Astrocyte (in vitro differentiated cells and primary cell): ENCODE measurements at regions not wholly inside any gene's neighbourhood (a gene's known extent, or its start where the extent isn't known, plus 50 kb on each side); places are given as distances from the start of the nearest gene placed in this dataset.

Source experiments
- DNase-seq: peaks from one replicate; pipeline ENCODE4 v3.0.0-alpha.2; 2010; ENCODE audit warnings: low read depth
- FAIRE-seq: peaks from 2 replicates; lab custom pipeline; 2011; peaks lifted over from hg19 to GRCh38; lab: Jason Lieb, UNC
- H2AFZ ChIP-seq: 2 replicates; pipeline ENCODE4 v1.6.0; 2012; ENCODE audit warnings: low read depth, low read length, inconsistent platforms
- H3K27ac ChIP-seq: 2 replicates; pipeline ENCODE4 v1.5.1; 2011; ENCODE audit warnings: low read depth, low read length, inconsistent platforms
- H3K27me3 ChIP-seq: 2 replicates; pipeline ENCODE4 v1.6.0; 2011; ENCODE audit warnings: low read length, inconsistent platforms; ENCODE audit not compliant: insufficient read depth
- H3K36me3 ChIP-seq: 2 replicates; pipeline ENCODE4 v1.5.1; 2011; ENCODE audit warnings: low read length, inconsistent platforms; ENCODE audit not compliant: insufficient read depth
- H3K4me1 ChIP-seq: 2 replicates; pipeline ENCODE4 v1.5.1; 2011; ENCODE audit warnings: low read length, inconsistent platforms; ENCODE audit not compliant: insufficient read depth
- H3K4me2 ChIP-seq: 2 replicates; pipeline ENCODE4 v1.6.0; 2012; ENCODE audit warnings: low read length, inconsistent platforms
- H3K4me3 ChIP-seq: 2 replicates; pipeline ENCODE4 v1.5.1; 2011; ENCODE audit warnings: low read depth, mild to moderate bottlenecking, low read length, inconsistent platforms; ENCODE audit not compliant: insufficient read depth
- H3K79me2 ChIP-seq: 2 replicates; pipeline ENCODE4 v1.6.0; 2012; ENCODE audit warnings: mild to moderate bottlenecking, low read length, inconsistent platforms; ENCODE audit not compliant: insufficient read depth
- H3K9ac ChIP-seq: 2 replicates; pipeline ENCODE4 v1.6.0; 2012; ENCODE audit warnings: mild to moderate bottlenecking, low read length, inconsistent platforms
- H3K9me3 ChIP-seq: 2 replicates; pipeline ENCODE4 v1.5.1; 2012; ENCODE audit warnings: low read depth, mild to moderate bottlenecking, low read length, inconsistent platforms; ENCODE audit not compliant: insufficient read depth
- H4K20me1 ChIP-seq: 2 replicates; pipeline ENCODE4 v1.6.0; 2012; ENCODE audit warnings: low read length, inconsistent platforms; ENCODE audit not compliant: insufficient read depth
- H3K27ac Mint-ChIP-seq: one replicate; pipeline ENCODE4 v1.8.0; 2021; ENCODE audit warnings: mild to moderate bottlenecking, mixed read lengths; ENCODE audit not compliant: unreplicated experiment
- H3K27me3 Mint-ChIP-seq: one replicate; pipeline ENCODE4 v1.8.0; 2021; ENCODE audit warnings: low read depth, mixed read lengths; ENCODE audit not compliant: unreplicated experiment
- H3K36me3 Mint-ChIP-seq: one replicate; pipeline ENCODE4 v1.8.0; 2021; ENCODE audit warnings: low read depth, mixed read lengths; ENCODE audit not compliant: unreplicated experiment
- H3K4me1 Mint-ChIP-seq: one replicate; pipeline ENCODE4 v1.8.0; 2021; ENCODE audit warnings: low read depth, mixed read lengths; ENCODE audit not compliant: unreplicated experiment
- H3K4me3 Mint-ChIP-seq: one replicate; pipeline ENCODE4 v1.8.0; 2021; ENCODE audit warnings: mild to moderate bottlenecking, moderate library complexity, mixed read lengths; ENCODE audit not compliant: unreplicated experiment
- H3K9me3 Mint-ChIP-seq: one replicate; pipeline ENCODE4 v1.8.0; 2021; ENCODE audit warnings: mild to moderate bottlenecking, mixed read lengths; ENCODE audit not compliant: unreplicated experiment
- EZH2 ChIP-seq: IDR thresholded peaks from 2 replicates; pipeline ENCODE4 v1.6.1; 2012; ENCODE audit warnings: mild to moderate bottlenecking, low read length, inconsistent platforms; ENCODE audit not compliant: insufficient read depth
- TF ChIP-seq, protein P1 (sequence below): IDR thresholded peaks from 2 replicates; pipeline ENCODE4 v1.5.1; 2011; ENCODE audit warnings: low read depth, mild to moderate bottlenecking, inconsistent platforms, low read length, moderate library complexity; ENCODE audit not compliant: insufficient read depth

DNA sequence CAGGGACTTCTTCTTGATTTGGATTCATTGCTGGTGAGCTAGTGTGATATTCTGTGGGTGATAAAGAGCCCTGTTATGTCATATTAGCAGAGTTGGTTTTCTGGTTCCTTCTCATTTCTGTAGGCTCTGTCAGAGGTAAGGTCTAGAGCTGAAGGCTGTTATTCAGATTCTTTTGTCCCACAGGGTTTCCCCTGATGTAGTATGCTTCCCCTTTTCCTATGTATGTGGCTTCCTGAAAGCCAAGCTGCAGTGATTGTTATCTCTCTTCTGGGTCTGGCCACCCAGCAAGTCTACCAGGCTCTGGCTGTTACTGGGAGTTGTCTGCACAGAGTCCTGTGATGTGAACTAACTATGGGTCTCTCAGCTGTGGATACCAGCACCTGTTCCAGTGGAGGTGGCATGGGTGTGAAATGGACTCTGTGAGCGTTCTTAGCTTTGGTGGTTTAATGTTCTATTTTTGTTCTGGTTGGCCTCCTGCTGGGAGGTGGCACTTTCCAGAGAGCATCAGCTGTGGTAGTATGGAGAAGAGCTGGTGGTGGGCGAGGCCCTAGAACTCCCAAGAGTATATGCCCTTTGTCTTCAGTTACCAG, 373.7 kb downstream of the AR start:
- no peaks in the 10 kb centered on the region for H3K27me3 ChIP-seq
- Mint-ChIP-seq H3K27ac (no peak overlapping the region), H3K9me3 (no peaks in the 10 kb centered on the region), H3K4me3 (no peak overlapping the region), H3K4me1 (no peaks in the 10 kb centered on the region), H3K36me3 (no peaks in the 10 kb centered on the region), H3K27me3 (no peaks in the 10 kb centered on the region)
- no peaks in the 10 kb centered on the region for H3K79me2 ChIP-seq
- TF ChIP-seq, protein P1, sequence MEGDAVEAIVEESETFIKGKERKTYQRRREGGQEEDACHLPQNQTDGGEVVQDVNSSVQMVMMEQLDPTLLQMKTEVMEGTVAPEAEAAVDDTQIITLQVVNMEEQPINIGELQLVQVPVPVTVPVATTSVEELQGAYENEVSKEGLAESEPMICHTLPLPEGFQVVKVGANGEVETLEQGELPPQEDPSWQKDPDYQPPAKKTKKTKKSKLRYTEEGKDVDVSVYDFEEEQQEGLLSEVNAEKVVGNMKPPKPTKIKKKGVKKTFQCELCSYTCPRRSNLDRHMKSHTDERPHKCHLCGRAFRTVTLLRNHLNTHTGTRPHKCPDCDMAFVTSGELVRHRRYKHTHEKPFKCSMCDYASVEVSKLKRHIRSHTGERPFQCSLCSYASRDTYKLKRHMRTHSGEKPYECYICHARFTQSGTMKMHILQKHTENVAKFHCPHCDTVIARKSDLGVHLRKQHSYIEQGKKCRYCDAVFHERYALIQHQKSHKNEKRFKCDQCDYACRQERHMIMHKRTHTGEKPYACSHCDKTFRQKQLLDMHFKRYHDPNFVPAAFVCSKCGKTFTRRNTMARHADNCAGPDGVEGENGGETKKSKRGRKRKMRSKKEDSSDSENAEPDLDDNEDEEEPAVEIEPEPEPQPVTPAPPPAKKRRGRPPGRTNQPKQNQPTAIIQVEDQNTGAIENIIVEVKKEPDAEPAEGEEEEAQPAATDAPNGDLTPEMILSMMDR, result no peak
- no peak for TF ChIP-seq EZH2
- H3K4me1 ChIP-seq, result no peaks in the 10 kb centered on the region
- H3K27ac ChIP-seq, result no peak overlapping the region
- no peaks in the 10 kb centered on the region for H3K36me3 ChIP-seq
- H3K4me2 ChIP-seq, result no peak overlapping the region
- no peaks in the 10 kb centered on the region for H4K20me1 ChIP-seq
- H3K9me3 ChIP-seq, result no peaks in the 10 kb centered on the region
- no peak overlapping the region for H3K4me3 ChIP-seq
- no peak overlapping the region for H2AFZ ChIP-seq
- FAIRE-seq (no peak), DNase-seq (no peak)
- no peak overlapping the region for H3K9ac ChIP-seq

DNA sequence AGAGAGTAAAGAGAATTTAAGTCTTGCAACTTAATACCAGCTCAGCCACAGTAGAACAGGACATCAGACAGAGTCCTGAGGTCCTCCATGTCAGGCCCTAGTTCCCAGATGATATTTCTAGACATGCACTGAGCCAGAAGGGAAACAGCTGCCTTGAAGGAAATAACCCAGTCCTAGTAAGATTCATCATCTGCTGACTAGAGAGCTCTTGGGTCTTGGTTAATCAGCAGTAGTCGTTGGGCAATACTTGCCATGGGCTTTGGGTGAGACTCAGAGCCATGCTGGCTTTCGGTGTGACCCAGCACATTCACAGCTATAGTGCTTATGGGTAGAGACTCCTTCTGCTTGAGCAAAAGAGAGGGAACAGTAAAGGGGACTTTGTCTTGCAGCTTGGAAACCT, 379.1 kb downstream of the AR start:
- Histone ChIP-seq H3K27ac (no peak overlapping the region), H4K20me1 (no peaks in the 10 kb centered on the region), H3K79me2 (no peaks in the 10 kb centered on the region), H3K4me1 (no peaks in the 10 kb centered on the region), H3K36me3 (no peaks in the 10 kb centered on the region), H2AFZ (no peak overlapping the region), H3K4me2 (no peak overlapping the region), H3K9ac (no peak overlapping the region), H3K9me3 (no peaks in the 10 kb centered on the region), H3K4me3 (no peak overlapping the region), H3K27me3 (no peaks in the 10 kb centered on the region)
- DNase-seq, result no peak
- H3K9me3 Mint-ChIP-seq, result no peaks in the 10 kb centered on the region
- no peak overlapping the region for H3K27ac Mint-ChIP-seq
- no peaks in the 10 kb centered on the region for H3K4me1 Mint-ChIP-seq
- FAIRE-seq, result no peak
- no peaks in the 10 kb centered on the region for H3K36me3 Mint-ChIP-seq
- H3K4me3 Mint-ChIP-seq, result no peak overlapping the region
- TF ChIP-seq, protein P1, result no peak
- no peak for TF ChIP-seq EZH2
- no peaks in the 10 kb centered on the region for H3K27me3 Mint-ChIP-seq

DNA sequence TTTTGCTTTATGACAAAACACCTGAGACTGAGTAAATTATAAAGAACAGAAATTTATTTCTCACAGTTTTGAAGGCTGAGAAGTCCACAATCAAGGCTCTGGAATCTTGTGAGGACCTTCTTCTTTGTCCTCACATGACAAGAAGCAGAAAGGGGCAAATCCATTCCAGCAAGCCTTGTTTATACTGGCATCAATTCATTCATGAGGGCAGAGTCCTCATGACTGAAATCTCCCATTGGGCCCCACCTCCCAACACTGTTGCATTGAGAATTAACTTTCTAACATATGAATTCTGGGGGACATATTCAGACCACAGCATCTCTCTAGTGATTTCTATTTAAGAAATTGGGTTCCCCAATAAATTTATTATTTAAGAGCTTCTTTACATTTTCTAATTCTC, 395.4 kb downstream of the AR start:
- H3K27ac Mint-ChIP-seq, result no peak overlapping the region

More for the DNA sequence above, 395.4 kb downstream of the AR start:
- no peaks in the 10 kb centered on the region for H3K27me3 Mint-ChIP-seq
- H3K9me3 Mint-ChIP-seq, result no peaks in the 10 kb centered on the region
- Histone ChIP-seq H3K27me3 (no peaks in the 10 kb centered on the region), H3K27ac (no peak overlapping the region), H3K4me3 (no peak overlapping the region), H4K20me1 (no peaks in the 10 kb centered on the region), H3K36me3 (no peaks in the 10 kb centered on the region), H2AFZ (no peak overlapping the region), H3K4me1 (no peaks in the 10 kb centered on the region), H3K79me2 (no peaks in the 10 kb centered on the region), H3K9ac (no peak overlapping the region), H3K4me2 (no peak overlapping the region), H3K9me3 (no peaks in the 10 kb centered on the region)
- TF ChIP-seq, protein P1, result no peak
- TF ChIP-seq EZH2, result no peak
- H3K4me1 Mint-ChIP-seq, result no peaks in the 10 kb centered on the region
- no peak for DNase-seq
- no peaks in the 10 kb centered on the region for H3K36me3 Mint-ChIP-seq
- no peak overlapping the region for H3K4me3 Mint-ChIP-seq
- FAIRE-seq, result no peak
